ENCODE measurements at regions not wholly inside any gene's neighbourhood (a gene's known extent, or its start where the extent isn't known, plus 50 kb on each side); places are given as distances from the start of the nearest gene placed in this dataset.

GRCh38 chr6:1463751-1464426, 74.5 kb downstream of the FOXF2 start:
- H3K27ac ChIP-seq (ENCODE audit: insufficient read depth in 1 of 2, low read depth in 1 of 2, low read length in 2 of 2, poor library complexity in 1 of 2, severe bottlenecking in 2 of 2) = no peak overlapping the region
- POLR2A ChIA-PET = no interaction called here
- peaks cover 0 to 6% (median 0%) of the 10 kb centered on the region in 5 experiments for H3K27me3 ChIP-seq (replicated peaks in 2 of 5; ENCODE audit: control insufficient read depth in 4 of 5, insufficient read depth in 5 of 5, low read length in 4 of 5)
- CTCF ChIA-PET = no interaction called here
- WGBS (ENCODE audit: insufficient coverage) = 88% methylated on average over 5 of the region's 8 CpGs
- no peaks in the 10 kb centered on the region for H3K4me1 ChIP-seq (ENCODE audit: control extremely low read depth in 1 of 4, control insufficient read depth in 4 of 4, insufficient read depth in 4 of 4, low read length in 3 of 4)
- H3K9me3 ChIP-seq (ENCODE audit: control extremely low read depth in 1 of 5, control insufficient read depth in 4 of 5, insufficient read depth in 2 of 5, low read depth in 1 of 5, low read length in 4 of 5) = no peaks in the 10 kb centered on the region
- no peak for DNase-seq
- H3K36me3 ChIP-seq (ENCODE audit: control insufficient read depth in 4 of 4, insufficient read depth in 4 of 4, low read length in 3 of 4) = no peaks in the 10 kb centered on the region
- H3K4me3 ChIP-seq (ENCODE audit: control insufficient read depth in 1 of 7, extremely low read depth in 1 of 7, insufficient read depth in 4 of 7, low read depth in 2 of 7, low read length in 6 of 7) = no peak overlapping the region

GRCh38 chr6:1464781-1465370, 75.5 kb downstream of the FOXF2 start:
- Histone ChIP-seq H3K4me3 (ENCODE audit: control insufficient read depth in 1 of 7, extremely low read depth in 1 of 7, insufficient read depth in 4 of 7, low read depth in 2 of 7, low read length in 6 of 7) (no peak overlapping the region), H3K27me3 (replicated peaks in 2 of 5; ENCODE audit: control insufficient read depth in 4 of 5, insufficient read depth in 5 of 5, low read length in 4 of 5) (peaks cover 0 to 6% (median 0%) of the 10 kb centered on the region in 5 experiments), H3K36me3 (ENCODE audit: control insufficient read depth in 4 of 4, insufficient read depth in 4 of 4, low read length in 3 of 4) (no peaks in the 10 kb centered on the region), H3K4me1 (ENCODE audit: control extremely low read depth in 1 of 4, control insufficient read depth in 4 of 4, insufficient read depth in 4 of 4, low read length in 3 of 4) (no peaks in the 10 kb centered on the region), H3K9me3 (ENCODE audit: control extremely low read depth in 1 of 5, control insufficient read depth in 4 of 5, insufficient read depth in 2 of 5, low read depth in 1 of 5, low read length in 4 of 5) (no peaks in the 10 kb centered on the region), H3K27ac (ENCODE audit: insufficient read depth in 1 of 2, low read depth in 1 of 2, low read length in 2 of 2, poor library complexity in 1 of 2, severe bottlenecking in 2 of 2) (no peak overlapping the region)
- no peak for DNase-seq
- CTCF ChIA-PET = no interaction called here
- POLR2A ChIA-PET = no interaction called here
- 87% methylated on average over 4 of the region's 7 CpGs for WGBS (ENCODE audit: insufficient coverage)

- ChIA-PET POLR2A (no interaction called here), CTCF (interaction anchor here (1.4 kb wide), 1 partner anchor 9 kb away, joined by 3 read pairs; no protein-coding TSS in a partner anchor)
- 41% methylated on average over 6 of the region's 7 CpGs for WGBS (ENCODE audit: insufficient coverage)
Measured at GRCh38 chr6:1468126-1468525, 78.8 kb downstream of the FOXF2 start.

GRCh38 chr6:1470040-1470439, 80.7 kb downstream of the FOXF2 start:
- Histone ChIP-seq H3K36me3 (ENCODE audit: control insufficient read depth in 4 of 4, insufficient read depth in 4 of 4, low read length in 3 of 4) (no peaks in the 10 kb centered on the region), H3K27me3 (replicated peaks in 2 of 5; ENCODE audit: control insufficient read depth in 4 of 5, insufficient read depth in 5 of 5, low read length in 4 of 5) (peaks cover 0 to 12% (median 0%) of the 10 kb centered on the region in 5 experiments), H3K4me3 (ENCODE audit: control insufficient read depth in 1 of 7, extremely low read depth in 1 of 7, insufficient read depth in 4 of 7, low read depth in 2 of 7, low read length in 6 of 7) (no peak overlapping the region), H3K9me3 (ENCODE audit: control extremely low read depth in 1 of 5, control insufficient read depth in 4 of 5, insufficient read depth in 2 of 5, low read depth in 1 of 5, low read length in 4 of 5) (no peaks in the 10 kb centered on the region), H3K27ac (ENCODE audit: insufficient read depth in 1 of 2, low read depth in 1 of 2, low read length in 2 of 2, poor library complexity in 1 of 2, severe bottlenecking in 2 of 2) (no peak overlapping the region), H3K4me1 (ENCODE audit: control extremely low read depth in 1 of 4, control insufficient read depth in 4 of 4, insufficient read depth in 4 of 4, low read length in 3 of 4) (no peaks in the 10 kb centered on the region)
- ChIA-PET POLR2A (no interaction called here), CTCF (no interaction called here)
- WGBS (ENCODE audit: insufficient coverage) = 67% methylated on average over 2 of the region's 3 CpGs
- DNase-seq = no peak

More at GRCh38 chr6:1468126-1468525, 78.8 kb downstream of the FOXF2 start:
- Histone ChIP-seq H3K36me3 (ENCODE audit: control insufficient read depth in 4 of 4, insufficient read depth in 4 of 4, low read length in 3 of 4) (no peaks in the 10 kb centered on the region), H3K27ac (ENCODE audit: insufficient read depth in 1 of 2, low read depth in 1 of 2, low read length in 2 of 2, poor library complexity in 1 of 2, severe bottlenecking in 2 of 2) (no peak overlapping the region), H3K9me3 (ENCODE audit: control extremely low read depth in 1 of 5, control insufficient read depth in 4 of 5, insufficient read depth in 2 of 5, low read depth in 1 of 5, low read length in 4 of 5) (no peaks in the 10 kb centered on the region), H3K27me3 (replicated peaks in 2 of 5; ENCODE audit: control insufficient read depth in 4 of 5, insufficient read depth in 5 of 5, low read length in 4 of 5) (peaks cover 0 to 9% (median 0%) of the 10 kb centered on the region in 5 experiments), H3K4me1 (ENCODE audit: control extremely low read depth in 1 of 4, control insufficient read depth in 4 of 4, insufficient read depth in 4 of 4, low read length in 3 of 4) (no peaks in the 10 kb centered on the region), H3K4me3 (ENCODE audit: control insufficient read depth in 1 of 7, extremely low read depth in 1 of 7, insufficient read depth in 4 of 7, low read depth in 2 of 7, low read length in 6 of 7) (no peak overlapping the region)
- DNase-seq = no peak

- POLR2A ChIA-PET = interaction anchor here (0.5 kb wide), 1 partner anchor 12 kb away, joined by 3 read pairs; no protein-coding TSS in a partner anchor
- Histone ChIP-seq H3K27ac (ENCODE audit: insufficient read depth in 1 of 2, low read depth in 1 of 2, low read length in 2 of 2, poor library complexity in 1 of 2, severe bottlenecking in 2 of 2) (no peak overlapping the region), H3K9me3 (ENCODE audit: control extremely low read depth in 1 of 5, control insufficient read depth in 4 of 5, insufficient read depth in 2 of 5, low read depth in 1 of 5, low read length in 4 of 5) (no peaks in the 10 kb centered on the region), H3K4me3 (ENCODE audit: control insufficient read depth in 1 of 7, extremely low read depth in 1 of 7, insufficient read depth in 4 of 7, low read depth in 2 of 7, low read length in 6 of 7) (no peak overlapping the region), H3K4me1 (ENCODE audit: control extremely low read depth in 1 of 4, control insufficient read depth in 4 of 4, insufficient read depth in 4 of 4, low read length in 3 of 4) (no peaks in the 10 kb centered on the region), H3K36me3 (ENCODE audit: control insufficient read depth in 4 of 4, insufficient read depth in 4 of 4, low read length in 3 of 4) (no peaks in the 10 kb centered on the region), H3K27me3 (replicated peaks in 2 of 5; ENCODE audit: control insufficient read depth in 4 of 5, insufficient read depth in 5 of 5, low read length in 4 of 5) (peaks cover 0 to 11% (median 0%) of the 10 kb centered on the region in 5 experiments)
- CTCF ChIA-PET = interaction anchor here (1.6 kb wide), 1 partner anchor 36 kb away, joined by 3 read pairs; no protein-coding TSS in a partner anchor
- no peak for DNase-seq
Measured at GRCh38 chr6:1472643-1473042, 83.3 kb downstream of the FOXF2 start.

GRCh38 chr6:1473166-1473565, 83.8 kb downstream of the FOXF2 start:
- Histone ChIP-seq H3K27ac (ENCODE audit: insufficient read depth in 1 of 2, low read depth in 1 of 2, low read length in 2 of 2, poor library complexity in 1 of 2, severe bottlenecking in 2 of 2) (no peak overlapping the region), H3K9me3 (ENCODE audit: control extremely low read depth in 1 of 5, control insufficient read depth in 4 of 5, insufficient read depth in 2 of 5, low read depth in 1 of 5, low read length in 4 of 5) (no peaks in the 10 kb centered on the region), H3K4me1 (ENCODE audit: control extremely low read depth in 1 of 4, control insufficient read depth in 4 of 4, insufficient read depth in 4 of 4, low read length in 3 of 4) (no peaks in the 10 kb centered on the region), H3K36me3 (ENCODE audit: control insufficient read depth in 4 of 4, insufficient read depth in 4 of 4, low read length in 3 of 4) (no peaks in the 10 kb centered on the region), H3K4me3 (ENCODE audit: control insufficient read depth in 1 of 7, extremely low read depth in 1 of 7, insufficient read depth in 4 of 7, low read depth in 2 of 7, low read length in 6 of 7) (no peak overlapping the region), H3K27me3 (replicated peaks in 2 of 5; ENCODE audit: control insufficient read depth in 4 of 5, insufficient read depth in 5 of 5, low read length in 4 of 5) (peaks cover 0 to 11% (median 0%) of the 10 kb centered on the region in 5 experiments)
- DNase-seq = no peak
- ChIA-PET CTCF (no interaction called here), POLR2A (no interaction called here)
- 76% methylated on average over 6 of the region's 8 CpGs for WGBS (ENCODE audit: insufficient coverage)

GRCh38 chr6:1473598-1473997, 84.2 kb downstream of the FOXF2 start:
- CTCF ChIA-PET = no interaction called here
- WGBS (ENCODE audit: insufficient coverage) = no CpG with 5 or more reads among the region's 1 CpG
- no peak overlapping the region for H3K27ac ChIP-seq (ENCODE audit: insufficient read depth in 1 of 2, low read depth in 1 of 2, low read length in 2 of 2, poor library complexity in 1 of 2, severe bottlenecking in 2 of 2)
- no peaks in the 10 kb centered on the region for H3K9me3 ChIP-seq (ENCODE audit: control extremely low read depth in 1 of 5, control insufficient read depth in 4 of 5, insufficient read depth in 2 of 5, low read depth in 1 of 5, low read length in 4 of 5)
- DNase-seq = no peak
- H3K27me3 ChIP-seq (replicated peaks in 2 of 5; ENCODE audit: control insufficient read depth in 4 of 5, insufficient read depth in 5 of 5, low read length in 4 of 5) = peaks cover 0 to 11% (median 0%) of the 10 kb centered on the region in 5 experiments
- no peaks in the 10 kb centered on the region for H3K36me3 ChIP-seq (ENCODE audit: control insufficient read depth in 4 of 4, insufficient read depth in 4 of 4, low read length in 3 of 4)
- H3K4me1 ChIP-seq (ENCODE audit: control extremely low read depth in 1 of 4, control insufficient read depth in 4 of 4, insufficient read depth in 4 of 4, low read length in 3 of 4) = no peaks in the 10 kb centered on the region
- no peak overlapping the region for H3K4me3 ChIP-seq (ENCODE audit: control insufficient read depth in 1 of 7, extremely low read depth in 1 of 7, insufficient read depth in 4 of 7, low read depth in 2 of 7, low read length in 6 of 7)
- POLR2A ChIA-PET = no interaction called here
